ENCODE measurements at regions not wholly inside any gene's neighbourhood (a gene's known extent, or its start where the extent isn't known, plus 50 kb on each side); places are given as distances from the start of the nearest gene placed in this dataset.
A peak's percentile ranks its signal among the peaks of the same experiment; 100 is the strongest.

- no peaks in the 10 kb centered on the region for H3K27me3 ChIP-seq (ENCODE audit: control insufficient read depth, insufficient read depth, low read length, poor library complexity, severe bottlenecking)
- H3K9ac ChIP-seq (ENCODE audit: extremely low read depth, low read length, poor library complexity, severe bottlenecking) = no peak overlapping the region
- no peaks in the 10 kb centered on the region for H3K9me3 ChIP-seq (ENCODE audit: control insufficient read depth, low read length)
- H3K4me3 ChIP-seq (ENCODE audit: low read length) = no peak overlapping the region
- no peak for DNase-seq
- no peaks in the 10 kb centered on the region for H3K36me3 ChIP-seq (ENCODE audit: control insufficient read depth, insufficient read depth, low read length)
- no peaks in the 10 kb centered on the region for H3K36me3 Mint-ChIP-seq (ENCODE audit: low read depth)
- no peak for TF ChIP-seq CTCF (conservative IDR thresholded peaks at IDR 0.05)
- peaks cover 10% of the 10 kb centered on the region for H3K4me1 ChIP-seq (ENCODE audit: control insufficient read depth, insufficient read depth, low read length)
- H3K4me1 Mint-ChIP-seq = peaks cover 25% of the 10 kb centered on the region
- H3K27ac Mint-ChIP-seq = peak overlapping the region; percentile 73
- no peaks in the 10 kb centered on the region for H3K9me3 Mint-ChIP-seq
- H3K4me3 Mint-ChIP-seq = no peak overlapping the region
- H3K27me3 Mint-ChIP-seq (ENCODE audit: insufficient read depth) = no peaks in the 10 kb centered on the region
- no peak overlapping the region for H3K27ac ChIP-seq (ENCODE audit: low read depth, low read length)
- 99 to 100% methylated on average over 1 to 4 of the region's 4 CpGs for WGBS, 2 experiments (ENCODE audit: insufficient coverage in 1 of 2, insufficient read length in 1 of 2)
These were observed 67.4 kb downstream of the ARRDC3 start for GRCh38 chr5:91315701-91316100.

GRCh38 chr5:91313757-91314673 lies 69.1 kb downstream of the ARRDC3 start:
- Histone ChIP-seq H3K27me3 (ENCODE audit: control insufficient read depth, insufficient read depth, low read length, poor library complexity, severe bottlenecking) (no peaks in the 10 kb centered on the region), H3K4me1 (ENCODE audit: control insufficient read depth, insufficient read depth, low read length) (peaks cover 10% of the 10 kb centered on the region), H3K36me3 (ENCODE audit: control insufficient read depth, insufficient read depth, low read length) (no peaks in the 10 kb centered on the region), H3K4me3 (ENCODE audit: low read length) (no peak overlapping the region), H3K9me3 (ENCODE audit: control insufficient read depth, low read length) (no peaks in the 10 kb centered on the region), H3K27ac (ENCODE audit: low read depth, low read length) (peak overlapping the region; percentile 30), H3K9ac (ENCODE audit: extremely low read depth, low read length, poor library complexity, severe bottlenecking) (peak overlapping the region; percentile 8)
- Mint-ChIP-seq H3K27ac (peak overlapping the region; percentile 89), H3K36me3 (ENCODE audit: low read depth) (no peaks in the 10 kb centered on the region), H3K9me3 (no peaks in the 10 kb centered on the region), H3K27me3 (ENCODE audit: insufficient read depth) (no peaks in the 10 kb centered on the region), H3K4me3 (no peak overlapping the region), H3K4me1 (peaks cover 25% of the 10 kb centered on the region)
- DNase-seq = peak; percentile 73
- 64 to 79% methylated on average over 5 to 9 of the region's 9 CpGs for WGBS, 2 experiments (ENCODE audit: insufficient coverage in 1 of 2, insufficient read length in 1 of 2)
- no peak for TF ChIP-seq CTCF (conservative IDR thresholded peaks at IDR 0.05)

- Histone ChIP-seq H3K27ac (ENCODE audit: low read depth, low read length) (no peak overlapping the region), H3K9ac (ENCODE audit: extremely low read depth, low read length, poor library complexity, severe bottlenecking) (no peak overlapping the region), H3K4me3 (ENCODE audit: low read length) (no peak overlapping the region), H3K36me3 (ENCODE audit: control insufficient read depth, insufficient read depth, low read length) (no peaks in the 10 kb centered on the region), H3K27me3 (ENCODE audit: control insufficient read depth, insufficient read depth, low read length, poor library complexity, severe bottlenecking) (no peaks in the 10 kb centered on the region), H3K9me3 (ENCODE audit: control insufficient read depth, low read length) (no peaks in the 10 kb centered on the region), H3K4me1 (ENCODE audit: control insufficient read depth, insufficient read depth, low read length) (peaks cover 10% of the 10 kb centered on the region)
- Mint-ChIP-seq H3K27ac (no peak overlapping the region), H3K36me3 (ENCODE audit: low read depth) (no peaks in the 10 kb centered on the region), H3K4me1 (peaks cover 25% of the 10 kb centered on the region), H3K4me3 (no peak overlapping the region), H3K27me3 (ENCODE audit: insufficient read depth) (no peaks in the 10 kb centered on the region), H3K9me3 (no peaks in the 10 kb centered on the region)
- TF ChIP-seq CTCF (conservative IDR thresholded peaks at IDR 0.05) = no peak
- no peak for DNase-seq
- 89 to 100% methylated on average over 1 of the region's 1 CpG for WGBS, 2 experiments (ENCODE audit: insufficient coverage in 1 of 2, insufficient read length in 1 of 2)
These were observed 70.4 kb downstream of the ARRDC3 start for GRCh38 chr5:91312698-91313097.

Data from endodermal cell (in vitro differentiated cells).